HG03565 (cell line): ENCODE measurements at regions not wholly inside any gene's neighbourhood (a gene's known extent, or its start where the extent isn't known, plus 50 kb on each side); places are given as distances from the start of the nearest gene placed in this dataset.
"Not testable (repeated sequence)": the region's sequence is repeated elsewhere in the genome, so short reads cannot be mapped to it uniquely, and the experiment has no call there.

ENCODE experiments used
- ATAC-seq: cut with Tn5 transposase; IDR thresholded peaks from one replicate; pipeline ENCODE4 v1.9.1; 2021; ENCODE audit warnings: mild to moderate bottlenecking, moderate library complexity; ENCODE audit not compliant: unreplicated experiment

DNA sequence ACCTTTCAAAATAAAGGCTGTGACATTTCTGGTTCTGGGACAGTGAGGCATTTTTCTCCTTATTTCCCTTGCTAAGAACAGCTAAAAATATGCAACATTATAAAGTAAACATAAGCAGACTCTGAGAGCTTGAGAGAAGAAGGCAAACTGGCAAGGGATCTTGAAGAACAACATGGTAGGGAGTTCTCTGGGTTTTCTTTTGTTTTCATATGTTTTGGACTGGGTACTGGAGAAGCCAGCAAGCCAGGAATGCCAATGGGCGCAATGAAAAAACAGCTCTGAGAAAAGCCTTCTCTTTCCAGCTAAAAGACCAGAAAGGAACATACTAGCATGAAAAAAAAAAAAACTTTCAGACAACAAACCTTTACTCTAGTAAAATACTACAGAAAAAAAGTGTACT, 351.4 kb upstream of the HS6ST1 start:
- ATAC-seq = no peak

- not testable (repeated sequence) for ATAC-seq
These were observed 353.5 kb upstream of the HS6ST1 start for GRCh38 chr2:128671981-128672757.

- ATAC-seq = not testable (repeated sequence)
These were observed 361.0 kb upstream of the HS6ST1 start for GRCh38 chr2:128679680-128680079.

- no peak for ATAC-seq
These were observed 362.8 kb upstream of the HS6ST1 start for GRCh38 chr2:128681507-128681906.

DNA sequence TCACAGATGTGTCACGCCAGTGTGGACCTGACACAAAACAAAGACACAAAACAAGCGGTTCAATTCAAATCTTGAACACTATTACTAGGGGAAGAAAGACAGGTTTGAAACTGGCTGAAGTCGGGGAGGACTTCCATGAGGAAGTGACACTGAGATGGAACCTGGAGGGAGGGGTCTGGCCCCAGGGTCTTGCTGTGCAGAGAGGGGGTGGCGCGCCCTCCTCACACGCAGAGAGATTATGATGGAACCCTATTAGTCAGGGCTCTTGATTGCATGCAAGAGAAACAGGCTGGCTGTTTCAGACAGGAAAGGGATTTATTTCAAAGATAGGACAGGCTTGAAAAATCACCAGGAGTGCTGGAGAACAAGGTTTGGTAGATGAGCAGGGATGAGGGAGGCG, 363.6 kb upstream of the HS6ST1 start:
- ATAC-seq = no peak

GRCh38 chr2:128682729-128683284, 364.1 kb upstream of the HS6ST1 start:
- no peak for ATAC-seq

GRCh38 chr2:128684523-128684922, 365.9 kb upstream of the HS6ST1 start:
- no peak for ATAC-seq

- no peak for ATAC-seq
These were observed 367.3 kb upstream of the HS6ST1 start for GRCh38 chr2:128685841-128686496.

DNA sequence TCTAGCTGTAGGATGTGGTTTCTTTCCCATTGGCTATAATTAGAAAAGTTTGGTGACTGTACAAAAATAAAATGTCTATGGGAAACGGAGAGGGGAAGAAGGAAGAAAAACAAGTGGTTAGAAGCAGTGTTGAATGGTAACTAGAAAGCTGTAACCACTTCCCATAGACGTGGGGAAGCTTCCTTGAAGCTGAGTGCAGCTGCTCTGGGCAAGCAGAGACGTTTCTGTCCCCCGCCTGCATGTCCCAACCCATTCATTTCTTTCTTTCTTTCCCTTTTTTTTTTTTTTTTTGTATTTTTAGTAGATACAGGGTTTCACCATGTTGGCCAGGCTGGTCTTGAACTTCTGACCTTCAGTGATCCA, 367.8 kb upstream of the HS6ST1 start:
- ATAC-seq = no peak

DNA sequence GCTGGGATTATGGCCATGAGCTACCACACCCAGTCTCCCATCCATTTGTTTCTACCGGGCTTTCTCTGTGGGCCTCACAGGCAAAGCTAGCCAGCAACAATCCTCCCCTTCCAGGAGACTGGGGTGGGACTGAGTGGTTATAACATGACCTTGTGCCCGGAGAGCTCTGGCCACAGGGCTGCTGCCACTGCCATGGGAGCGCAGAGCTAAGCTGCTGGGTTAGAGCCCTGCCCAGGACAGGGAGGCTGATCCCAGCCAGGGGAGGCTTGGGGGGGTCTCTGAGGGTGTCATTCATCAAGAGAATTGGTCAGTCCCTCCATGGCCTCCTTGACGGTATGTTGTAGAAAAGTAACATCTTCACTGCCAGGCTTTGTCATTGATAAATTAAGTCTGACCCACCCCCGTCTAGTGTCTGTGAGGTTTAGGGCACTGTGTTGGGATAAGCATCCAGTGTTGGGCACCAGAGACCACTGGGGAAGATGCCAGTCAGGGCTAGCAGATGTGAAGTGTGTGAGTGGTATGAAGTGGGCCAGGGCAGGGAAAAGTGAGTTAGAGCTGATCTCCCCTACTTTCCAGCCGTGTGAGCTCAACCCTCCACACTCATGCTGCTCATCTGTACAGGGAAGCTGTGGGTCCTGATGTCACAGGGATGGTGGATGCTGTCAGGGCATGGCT, 368.4 kb upstream of the HS6ST1 start:
- ATAC-seq = no peak

DNA sequence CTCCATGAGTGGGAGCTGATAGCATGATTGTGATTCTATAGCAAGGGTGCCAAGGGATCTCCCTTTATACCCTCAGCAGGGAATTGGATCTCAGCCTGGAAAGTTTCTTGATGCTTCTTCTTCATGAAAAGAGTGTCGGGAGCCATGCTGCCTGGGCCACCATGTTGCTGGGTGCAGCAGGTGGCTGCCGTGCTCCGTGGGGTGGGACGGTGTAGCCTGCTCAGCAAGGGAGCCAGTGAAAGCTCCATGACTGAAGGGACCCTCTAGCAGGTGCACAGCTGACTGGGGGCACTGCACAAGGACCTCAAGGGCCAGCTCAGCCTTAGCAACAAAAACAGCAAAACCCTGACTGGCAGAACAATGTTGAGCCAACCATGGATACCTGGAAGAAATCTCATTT, 368.9 kb upstream of the HS6ST1 start:
- ATAC-seq = no peak

- ATAC-seq = no peak
These were observed 371.3 kb upstream of the HS6ST1 start for GRCh38 chr2:128689971-128690370.

DNA sequence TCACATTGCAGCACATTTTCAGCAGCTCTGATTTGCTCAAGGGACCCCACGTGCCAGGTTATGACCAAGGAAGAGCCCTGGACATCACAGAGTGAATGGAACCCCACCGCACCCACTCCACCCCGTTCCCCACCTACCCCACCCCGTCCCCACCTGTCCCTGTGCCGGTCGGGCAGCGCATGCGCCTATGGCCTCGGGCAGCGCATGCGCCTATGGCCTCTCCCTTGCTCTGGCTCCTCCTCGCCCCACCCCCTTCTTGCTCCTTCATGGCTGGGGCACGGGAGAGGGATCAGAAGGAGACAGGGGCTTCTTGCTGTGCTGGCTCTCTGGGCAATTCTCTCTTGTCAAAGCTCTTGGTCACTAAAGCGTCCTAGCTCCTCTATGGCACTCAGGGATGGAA, 371.8 kb upstream of the HS6ST1 start:
- no peak for ATAC-seq

DNA sequence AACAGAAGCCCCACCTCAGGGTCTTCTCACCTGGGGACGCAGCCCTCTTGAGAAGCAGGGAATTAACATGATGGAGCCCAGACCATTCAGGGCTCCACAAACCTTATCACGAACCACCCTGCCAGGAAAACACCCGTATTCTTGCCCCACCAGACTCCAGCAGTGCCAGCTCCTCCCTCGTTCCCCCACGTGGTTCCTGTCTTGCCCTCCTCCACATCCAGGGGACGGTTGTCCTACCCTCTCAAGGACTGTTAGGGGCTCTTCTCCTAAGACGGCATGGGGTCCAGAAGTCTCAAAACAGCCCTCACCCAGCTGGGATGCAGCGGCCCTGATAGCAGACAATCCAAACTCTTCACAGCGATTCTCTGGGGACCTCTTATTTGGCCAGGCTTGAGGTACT, 372.2 kb upstream of the HS6ST1 start:
- no peak for ATAC-seq

DNA sequence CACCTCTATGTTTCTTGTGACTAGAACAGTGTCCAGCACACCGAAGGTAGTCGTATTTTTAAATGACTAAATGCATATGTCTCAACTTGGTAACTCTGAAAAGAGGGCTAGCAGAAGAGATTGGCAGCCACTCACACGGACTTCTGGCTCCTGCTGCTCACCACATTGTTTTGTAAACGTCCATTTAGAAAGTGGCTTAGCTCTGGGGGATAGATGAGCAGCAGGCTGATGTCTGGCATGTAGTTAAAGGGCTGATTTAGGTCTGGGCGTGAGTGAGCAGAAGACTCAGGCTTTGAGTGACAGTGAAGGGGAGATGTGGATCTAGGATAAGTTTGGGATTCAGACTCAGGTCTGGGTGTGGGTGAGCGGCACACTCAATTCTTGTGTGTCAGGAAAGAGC, 372.9 kb upstream of the HS6ST1 start:
- ATAC-seq = no peak

DNA sequence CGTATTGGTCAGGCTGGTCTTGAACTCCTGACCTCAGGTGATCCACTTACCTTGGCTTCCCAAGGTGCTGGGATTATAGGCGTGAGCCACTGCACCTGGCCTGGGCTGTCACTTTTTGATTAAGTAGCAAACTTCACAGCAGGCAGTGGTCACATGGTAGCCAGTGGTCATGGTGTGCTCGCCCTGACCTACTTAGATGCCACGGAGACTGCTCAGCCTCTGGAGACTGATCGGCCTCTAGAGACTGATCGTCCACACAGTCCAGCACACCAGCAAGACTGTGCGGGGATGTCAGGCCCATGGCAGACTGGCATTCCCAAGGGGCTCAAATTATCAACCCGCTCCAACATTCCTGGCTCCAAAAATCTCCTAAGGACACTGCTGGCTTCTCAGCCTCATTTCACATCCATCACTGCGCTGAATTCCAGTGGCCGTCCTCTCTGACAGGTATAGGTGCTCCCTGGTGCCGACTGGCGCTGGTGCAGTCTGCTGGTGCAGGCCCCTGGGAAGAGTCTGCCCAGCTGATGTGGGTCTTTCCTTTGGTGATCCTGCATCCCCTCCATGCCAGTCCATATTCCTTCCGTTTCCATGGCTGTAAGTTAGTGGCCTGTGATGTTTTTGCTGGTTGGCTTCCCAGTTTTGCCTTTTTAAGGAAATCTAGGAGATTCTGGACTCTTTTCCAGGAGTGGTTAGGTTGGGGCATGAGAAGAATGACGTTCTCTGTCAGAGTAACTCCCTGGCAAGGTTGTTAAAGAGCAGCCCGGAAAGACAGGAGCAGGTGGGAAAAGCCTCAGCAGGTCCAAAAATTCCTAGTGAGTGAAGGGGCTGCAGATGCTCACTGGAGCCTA, 374.5 kb upstream of the HS6ST1 start:
- ATAC-seq = no peak

DNA sequence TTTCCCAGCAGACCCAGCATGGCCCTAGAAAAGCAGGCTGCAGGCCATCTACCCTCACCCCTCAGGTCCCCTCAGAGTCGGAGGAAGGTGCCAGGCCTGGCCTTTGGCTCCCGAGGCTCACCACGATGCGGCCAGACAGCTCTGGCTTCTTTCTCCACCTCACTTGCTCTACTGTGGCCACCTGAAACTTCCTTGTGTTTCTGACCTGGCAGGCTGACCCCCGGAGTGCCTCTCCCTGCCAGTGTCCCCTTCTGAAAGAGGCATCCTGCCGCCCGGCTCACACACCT, 375.0 kb upstream of the HS6ST1 start:
- ATAC-seq = no peak

DNA sequence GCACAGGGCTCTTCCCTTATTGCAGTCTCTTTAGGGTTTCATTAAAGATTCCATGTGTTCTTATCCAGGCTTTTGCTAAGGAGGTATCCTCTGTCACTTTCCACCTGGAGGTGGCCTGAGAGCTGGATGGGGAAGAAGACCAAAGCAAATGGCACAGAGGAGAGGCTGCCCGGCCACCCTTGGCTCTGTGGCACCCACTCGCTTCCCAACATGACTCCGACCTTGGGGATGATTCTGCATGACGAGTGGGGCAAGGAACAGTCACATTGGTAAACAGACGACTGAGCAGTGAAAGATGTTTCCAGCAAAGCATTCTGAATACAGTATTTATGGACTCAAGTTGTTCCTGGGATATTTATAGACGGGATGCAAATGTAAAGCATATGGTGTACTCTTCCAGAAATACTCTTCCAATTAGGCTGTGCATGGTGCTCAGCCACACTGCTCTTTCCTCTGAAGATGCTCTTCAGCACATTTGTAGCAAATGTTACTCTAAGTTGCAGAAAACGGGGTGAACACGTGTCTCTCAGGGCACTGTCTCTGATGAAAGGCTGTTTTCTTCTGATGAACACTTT, 377.1 kb upstream of the HS6ST1 start:
- ATAC-seq = no peak

- ATAC-seq = no peak
These were observed 377.8 kb upstream of the HS6ST1 start for GRCh38 chr2:128696421-128696820.

GRCh38 chr2:128701418-128701817, 382.8 kb upstream of the HS6ST1 start:
- no peak for ATAC-seq

GRCh38 chr2:128702616-128703015, 383.9 kb upstream of the HS6ST1 start:
- ATAC-seq = no peak
